ENCODE measurements at regions not wholly inside any gene's neighbourhood (a gene's known extent, or its start where the extent isn't known, plus 50 kb on each side); places are given as distances from the start of the nearest gene placed in this dataset.
"Not testable (repeated sequence)": the region's sequence is repeated elsewhere in the genome, so short reads cannot be mapped to it uniquely, and the experiment has no call there.

DNA sequence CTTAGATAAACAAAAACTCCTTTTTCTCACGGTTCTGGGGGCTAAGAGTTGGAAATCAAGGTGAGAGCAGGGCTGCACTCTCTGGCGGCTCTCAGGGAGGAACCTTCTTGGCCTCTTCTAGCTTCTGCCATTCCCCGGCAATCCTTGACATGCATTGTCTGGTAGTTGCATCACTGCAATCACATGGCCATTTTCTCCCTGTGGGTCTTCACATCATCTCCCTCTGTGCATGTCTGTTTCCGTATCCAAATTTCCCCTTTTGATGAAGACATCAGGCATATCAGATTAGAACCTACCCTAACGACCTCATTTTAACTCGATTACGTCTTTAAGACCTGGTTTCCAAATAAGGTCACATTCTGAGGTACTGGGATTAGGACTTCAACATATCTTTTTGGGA lies 129.2 kb upstream of the MAN2A1 start:
- TF ChIP-seq, protein P1, sequence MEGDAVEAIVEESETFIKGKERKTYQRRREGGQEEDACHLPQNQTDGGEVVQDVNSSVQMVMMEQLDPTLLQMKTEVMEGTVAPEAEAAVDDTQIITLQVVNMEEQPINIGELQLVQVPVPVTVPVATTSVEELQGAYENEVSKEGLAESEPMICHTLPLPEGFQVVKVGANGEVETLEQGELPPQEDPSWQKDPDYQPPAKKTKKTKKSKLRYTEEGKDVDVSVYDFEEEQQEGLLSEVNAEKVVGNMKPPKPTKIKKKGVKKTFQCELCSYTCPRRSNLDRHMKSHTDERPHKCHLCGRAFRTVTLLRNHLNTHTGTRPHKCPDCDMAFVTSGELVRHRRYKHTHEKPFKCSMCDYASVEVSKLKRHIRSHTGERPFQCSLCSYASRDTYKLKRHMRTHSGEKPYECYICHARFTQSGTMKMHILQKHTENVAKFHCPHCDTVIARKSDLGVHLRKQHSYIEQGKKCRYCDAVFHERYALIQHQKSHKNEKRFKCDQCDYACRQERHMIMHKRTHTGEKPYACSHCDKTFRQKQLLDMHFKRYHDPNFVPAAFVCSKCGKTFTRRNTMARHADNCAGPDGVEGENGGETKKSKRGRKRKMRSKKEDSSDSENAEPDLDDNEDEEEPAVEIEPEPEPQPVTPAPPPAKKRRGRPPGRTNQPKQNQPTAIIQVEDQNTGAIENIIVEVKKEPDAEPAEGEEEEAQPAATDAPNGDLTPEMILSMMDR (IDR thresholded peaks at IDR 0.05; ENCODE audit: low read length, missing control alignments) = no peak
- no peak overlapping the region for H3K4me3 ChIP-seq (replicated peaks; ENCODE audit: low read depth, low read length)
- no peak for DNase-seq (ENCODE audit: low read depth)

DNA sequence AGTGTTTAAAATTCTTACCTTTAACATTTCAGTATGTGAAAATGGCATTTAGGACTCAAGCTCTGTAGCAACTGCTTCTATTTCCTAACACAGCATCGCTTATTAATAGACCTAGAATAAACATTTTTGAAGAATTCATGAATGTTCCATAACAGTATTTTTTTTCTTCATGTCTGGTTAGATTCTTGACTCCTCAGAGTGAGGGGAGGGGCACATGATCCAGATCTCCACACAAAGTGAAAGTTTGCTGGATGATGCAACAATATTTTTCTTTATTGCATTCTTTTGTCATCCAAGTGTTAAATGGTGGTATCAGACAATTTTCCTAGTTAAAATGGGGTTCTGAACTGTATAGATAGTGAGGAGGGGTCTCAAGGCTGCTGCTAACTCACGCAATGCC lies 130.8 kb upstream of the MAN2A1 start:
- TF ChIP-seq, protein P1 (IDR thresholded peaks at IDR 0.05; ENCODE audit: low read length, missing control alignments) = no peak
- H3K4me3 ChIP-seq (replicated peaks; ENCODE audit: low read depth, low read length) = no peak overlapping the region
- DNase-seq (ENCODE audit: low read depth) = peak; percentile 15

DNA sequence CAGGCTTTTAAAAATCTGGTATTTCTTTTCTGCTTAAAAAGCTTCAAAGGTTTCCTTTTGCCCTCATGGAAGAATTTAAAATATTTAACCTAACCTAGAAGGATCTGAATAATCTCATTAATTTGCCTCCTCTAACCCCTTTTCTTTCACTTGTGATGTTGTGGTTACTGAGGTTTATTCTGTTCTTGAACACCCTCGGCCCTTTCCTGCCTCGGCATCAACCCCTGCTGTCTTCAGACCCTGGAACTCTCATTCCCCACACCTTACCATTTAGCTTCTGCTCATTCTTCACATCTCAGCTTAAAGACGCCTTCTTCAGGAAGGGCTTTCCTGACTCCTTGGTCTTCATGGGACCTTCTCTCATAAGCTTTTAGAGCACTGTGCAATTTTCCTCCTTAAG lies 131.4 kb upstream of the MAN2A1 start:
- no peak for DNase-seq (ENCODE audit: low read depth)
- TF ChIP-seq, protein P1 (IDR thresholded peaks at IDR 0.05; ENCODE audit: low read length, missing control alignments) = no peak
- H3K4me3 ChIP-seq (replicated peaks; ENCODE audit: low read depth, low read length) = no peak overlapping the region

DNA sequence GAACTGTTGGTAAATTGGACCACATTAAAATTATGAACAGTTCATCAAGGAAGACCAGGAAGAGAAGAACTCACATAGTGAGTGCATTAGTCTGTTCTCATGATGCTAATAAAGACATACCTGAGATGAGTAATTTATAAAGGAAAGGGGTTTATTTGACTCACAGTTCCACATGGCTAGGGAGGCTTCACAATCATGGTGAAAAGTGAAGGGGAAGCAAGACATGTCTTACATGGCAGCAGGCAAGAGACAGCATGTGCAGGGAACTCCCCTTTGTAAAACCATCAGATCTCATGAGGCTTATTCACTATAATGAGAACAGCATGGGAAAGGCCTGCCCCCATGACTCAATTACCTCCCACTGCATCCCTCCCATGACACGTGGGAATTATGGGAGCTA lies 135.9 kb upstream of the MAN2A1 start:
- no peak for DNase-seq (ENCODE audit: low read depth)
- H3K4me3 ChIP-seq (replicated peaks; ENCODE audit: low read depth, low read length) = no peak overlapping the region
- TF ChIP-seq, protein P1 (IDR thresholded peaks at IDR 0.05; ENCODE audit: low read length, missing control alignments) = no peak

DNA sequence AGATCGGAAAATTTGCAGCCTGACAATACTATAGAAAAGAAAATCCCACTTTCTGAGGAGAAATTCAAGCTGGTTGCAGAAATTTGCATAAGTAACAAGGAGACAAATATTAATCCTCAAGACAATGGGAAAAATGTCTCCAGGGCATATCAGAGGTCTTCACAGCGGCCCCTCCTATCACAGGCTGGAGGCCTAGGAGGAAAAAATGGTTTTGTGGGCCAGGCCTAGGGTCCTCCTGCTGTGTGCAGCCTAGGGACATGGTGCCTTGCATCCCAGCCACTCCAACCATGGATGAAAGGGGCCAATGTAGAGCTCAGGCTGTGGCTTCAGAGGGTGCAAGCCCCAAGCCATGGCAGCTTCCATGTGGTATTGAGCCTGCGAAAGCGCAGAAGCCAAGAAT lies 138.5 kb upstream of the MAN2A1 start:
- not testable (repeated sequence) for DNase-seq (ENCODE audit: low read depth); H3K4me3 ChIP-seq (replicated peaks; ENCODE audit: low read depth, low read length)

DNA sequence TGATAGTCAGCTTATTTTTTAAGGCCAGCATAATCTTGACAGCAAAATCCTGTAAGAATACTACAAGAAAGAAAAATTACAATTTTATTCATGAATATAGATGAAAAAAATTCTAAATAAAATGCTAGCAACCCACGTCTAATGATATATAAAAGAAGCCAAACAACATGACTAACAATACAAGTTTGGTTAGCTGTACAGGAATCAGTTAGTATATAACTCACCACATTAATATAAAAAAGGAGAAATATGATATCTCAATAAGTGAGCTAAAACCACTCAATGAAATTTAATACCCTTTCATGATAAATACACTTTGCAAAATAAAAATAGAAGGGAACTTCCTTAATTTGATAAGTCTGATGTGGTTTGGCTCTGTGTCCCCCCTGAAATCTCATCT lies 139.7 kb upstream of the MAN2A1 start:
- TF ChIP-seq, protein P1 (IDR thresholded peaks at IDR 0.05; ENCODE audit: low read length, missing control alignments) = no peak
- no peak for DNase-seq (ENCODE audit: low read depth)
- no peak overlapping the region for H3K4me3 ChIP-seq (replicated peaks; ENCODE audit: low read depth, low read length)

DNA sequence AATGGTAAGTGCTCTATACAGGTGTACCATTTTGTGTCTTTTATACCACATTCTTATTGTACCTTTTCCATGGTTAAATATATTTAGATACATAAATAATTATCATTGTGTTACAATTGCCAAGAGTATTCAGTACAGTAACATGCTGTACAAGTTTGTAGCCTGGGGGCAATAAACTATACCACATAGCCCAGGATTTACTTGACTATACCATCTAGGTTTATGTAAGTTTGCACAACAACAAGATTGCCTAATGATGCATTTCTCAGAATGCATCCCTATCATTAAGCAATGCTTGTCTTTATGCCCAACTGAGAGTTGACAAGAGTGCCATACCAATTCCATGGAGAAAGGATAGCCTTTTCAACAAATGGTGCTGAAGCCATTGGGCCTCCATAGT lies 136.7 kb upstream of the PJA2 start:
- DNase-seq (ENCODE audit: low read depth) = no peak

DNA sequence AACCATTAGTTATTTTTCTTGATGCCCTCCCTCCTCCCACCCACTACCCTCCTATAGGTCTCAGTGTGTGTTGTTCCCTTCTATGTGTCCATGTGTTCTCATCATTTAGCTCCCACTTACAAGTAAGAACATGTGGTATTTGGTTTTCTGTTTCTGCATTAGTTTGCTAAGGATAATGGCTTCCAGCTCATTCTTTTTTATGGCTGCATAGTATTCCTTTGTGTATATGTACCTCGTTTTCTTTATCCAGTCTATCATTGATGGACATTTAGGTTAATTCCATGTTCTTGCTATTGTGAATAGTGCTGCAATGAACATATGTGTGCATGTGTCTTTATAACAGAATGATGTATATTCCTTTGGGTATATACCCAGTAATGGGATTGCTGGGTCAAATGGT lies 135.1 kb upstream of the PJA2 start:
- H3K4me3 ChIP-seq (replicated peaks; ENCODE audit: low read depth, low read length); DNase-seq (ENCODE audit: low read depth): not testable (repeated sequence)

More for the DNA sequence above, 136.7 kb upstream of the PJA2 start:
- H3K4me3 ChIP-seq (replicated peaks; ENCODE audit: low read depth, low read length) = no peak overlapping the region
- TF ChIP-seq, protein P1 (IDR thresholded peaks at IDR 0.05; ENCODE audit: low read length, missing control alignments) = no peak

DNA sequence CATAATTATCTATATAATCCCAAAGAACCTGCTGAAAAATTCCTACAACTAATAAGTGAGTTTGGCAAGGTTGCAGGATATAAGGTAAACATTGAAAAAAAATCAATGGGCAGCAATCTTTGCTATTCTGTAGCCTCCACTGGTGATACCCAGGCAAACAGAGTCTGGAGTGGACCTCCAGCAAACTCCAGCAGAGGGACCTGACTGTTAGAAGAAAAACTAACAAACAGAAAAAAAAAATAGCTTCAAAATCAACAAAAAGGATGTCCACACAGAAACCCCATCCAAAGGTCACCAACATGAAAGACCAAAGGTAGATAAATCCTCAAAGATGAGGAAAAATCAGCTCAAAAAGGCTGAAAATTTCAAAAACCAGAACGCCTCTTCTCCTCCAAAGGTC lies 128.9 kb upstream of the PJA2 start:
- H3K4me3 ChIP-seq (replicated peaks; ENCODE audit: low read depth, low read length); DNase-seq (ENCODE audit: low read depth): not testable (repeated sequence)

DNA sequence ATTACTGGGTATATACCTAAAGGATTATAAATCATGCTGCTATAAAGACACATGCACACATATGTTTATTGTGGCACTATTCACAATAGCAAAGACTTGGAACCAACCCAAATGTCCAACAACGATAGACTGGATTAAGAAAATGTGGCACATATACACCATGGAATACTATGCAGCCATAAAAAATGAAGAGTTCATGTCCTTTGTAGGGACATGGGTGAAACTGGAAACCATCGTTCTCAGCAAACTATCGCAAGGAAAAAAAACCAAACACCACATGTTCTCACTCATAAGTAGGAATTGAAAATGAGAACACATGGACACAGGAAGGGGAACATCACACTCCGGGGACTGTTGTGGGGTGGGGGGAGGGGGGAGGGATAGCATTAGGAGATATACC lies 125.3 kb upstream of the PJA2 start:
- not testable (repeated sequence) for DNase-seq (ENCODE audit: low read depth); H3K4me3 ChIP-seq (replicated peaks; ENCODE audit: low read depth, low read length)

All from fibroblast of pulmonary artery (primary cell).